SK-N-SH treated with all-trans-retinoic acid at 6 μM for 48 hours (cell line): ENCODE measurements at regions not wholly inside any gene's neighbourhood (a gene's known extent, or its start where the extent isn't known, plus 50 kb on each side); places are given as distances from the start of the nearest gene placed in this dataset.

ENCODE experiments used
- ATAC-seq: fragments of 200-7000 bp; cut with Tn5 transposase; 3 replicates; pipeline ENCODE4 v1.9.1; 2020; ENCODE audit warnings: mild to moderate bottlenecking, moderate library complexity
- ARNTL ChIP-seq: fragments of 450-650 bp; formaldehyde crosslinking; IDR thresholded peaks from 2 replicates; pipeline ENCODE4 v1.5.0; 2020; ENCODE audit warnings: low read depth, mild to moderate bottlenecking, moderate library complexity, borderline replicate concordance
- BACH2 ChIP-seq: fragments of 250-450 bp; sonication (Bioruptor Pico); IDR thresholded peaks from 2 replicates; pipeline ENCODE4 v1.9.0; 2021; ENCODE audit warnings: mild to moderate bottlenecking, borderline replicate concordance
- CSDC2 ChIP-seq: fragments of 250-450 bp; sonication (Bioruptor Pico); IDR thresholded peaks from 2 replicates; pipeline ENCODE4 v1.5.0; 2020; ENCODE audit warnings: mild to moderate bottlenecking, moderate library complexity
- GLIS3 ChIP-seq: fragments of 250-450 bp; sonication (Bioruptor Pico); IDR thresholded peaks from 2 replicates; pipeline ENCODE4 v1.5.0; 2020; ENCODE audit warnings: mild to moderate bottlenecking, moderate library complexity
- ISL1 ChIP-seq: fragments of 250-450 bp; sonication (Bioruptor Pico); IDR thresholded peaks from 2 replicates; pipeline ENCODE4 v2.1.2; 2022; ENCODE audit warnings: mild to moderate bottlenecking, moderate library complexity
- PATZ1 ChIP-seq: fragments of 250-450 bp; sonication (Bioruptor Pico); IDR thresholded peaks from 2 replicates; pipeline ENCODE4 v1.8.0; 2020; ENCODE audit warnings: mild to moderate bottlenecking, moderate library complexity, borderline replicate concordance
- PPARA ChIP-seq: fragments of 250-450 bp; sonication (Bioruptor Pico); IDR thresholded peaks from 2 replicates; pipeline ENCODE4 v1.5.0; 2020; ENCODE audit warnings: mild to moderate bottlenecking, borderline replicate concordance
- RARB ChIP-seq: fragments of 250-450 bp; sonication (Bioruptor Pico); IDR thresholded peaks from 2 replicates; pipeline ENCODE4 v1.8.0; 2021; ENCODE audit warnings: mild to moderate bottlenecking, moderate library complexity
- SNAI2 ChIP-seq: fragments of 250-450 bp; sonication (Bioruptor Pico); IDR thresholded peaks from 2 replicates; pipeline ENCODE4 v1.5.0; 2020; ENCODE audit warnings: mild to moderate bottlenecking, moderate library complexity
- TCF4 ChIP-seq: fragments of 250-450 bp; sonication (Bioruptor Pico); IDR thresholded peaks from 2 replicates; pipeline ENCODE4 v1.8.0; 2021; ENCODE audit warnings: mild to moderate bottlenecking, moderate library complexity, borderline replicate concordance
- TOX ChIP-seq: fragments of 250-450 bp; sonication (Bioruptor Pico); IDR thresholded peaks from 2 replicates; pipeline ENCODE4 v1.8.0; 2021; ENCODE audit warnings: mild to moderate bottlenecking, moderate library complexity, borderline replicate concordance
- TSHZ2 ChIP-seq: fragments of 250-450 bp; sonication (Bioruptor Pico); IDR thresholded peaks from 2 replicates; pipeline ENCODE4 v1.5.0; 2020; ENCODE audit warnings: mild to moderate bottlenecking, moderate library complexity
- ZC3H10 ChIP-seq: fragments of 250-450 bp; sonication (Bioruptor Pico); IDR thresholded peaks from 2 replicates; pipeline ENCODE4 v1.5.1; 2021; ENCODE audit warnings: mild to moderate bottlenecking, moderate library complexity
- ZFP3 ChIP-seq: fragments of 250-450 bp; sonication (Bioruptor Pico); IDR thresholded peaks from 2 replicates; pipeline ENCODE4 v1.5.0; 2020; ENCODE audit warnings: mild to moderate bottlenecking, moderate library complexity
- ZFP30 ChIP-seq: fragments of 450-650 bp; formaldehyde crosslinking; IDR thresholded peaks from 2 replicates; pipeline ENCODE4 v1.5.0; 2022; ENCODE audit warnings: mild to moderate bottlenecking, moderate library complexity
- ZNF565 ChIP-seq: fragments of 450-650 bp; formaldehyde crosslinking; conservative IDR thresholded peaks from 2 replicates; pipeline ENCODE4 v1.5.0; 2020; ENCODE audit warnings: low read depth, mild to moderate bottlenecking, moderate library complexity
- ZNF70 ChIP-seq: fragments of 450-650 bp; formaldehyde crosslinking; IDR thresholded peaks from 2 replicates; pipeline ENCODE4 v1.5.0; 2020; ENCODE audit warnings: mild to moderate bottlenecking, moderate library complexity
- ZNF8 ChIP-seq: fragments of 450-650 bp; formaldehyde crosslinking; IDR thresholded peaks from 2 replicates; pipeline ENCODE4 v1.5.0; 2020; ENCODE audit warnings: mild to moderate bottlenecking, moderate library complexity
- TF ChIP-seq, protein P1 (sequence below): fragments of 250-450 bp; sonication (Bioruptor Pico); IDR thresholded peaks from 2 replicates; pipeline ENCODE4 v1.5.1; 2021; ENCODE audit warnings: mild to moderate bottlenecking, moderate library complexity
- TF ChIP-seq, protein P2 (sequence below): fragments of 250-450 bp; sonication (Bioruptor Pico); IDR thresholded peaks from 2 replicates; pipeline ENCODE4 v1.8.0; 2021; ENCODE audit warnings: low read depth, mild to moderate bottlenecking, moderate library complexity, borderline replicate concordance

DNA sequence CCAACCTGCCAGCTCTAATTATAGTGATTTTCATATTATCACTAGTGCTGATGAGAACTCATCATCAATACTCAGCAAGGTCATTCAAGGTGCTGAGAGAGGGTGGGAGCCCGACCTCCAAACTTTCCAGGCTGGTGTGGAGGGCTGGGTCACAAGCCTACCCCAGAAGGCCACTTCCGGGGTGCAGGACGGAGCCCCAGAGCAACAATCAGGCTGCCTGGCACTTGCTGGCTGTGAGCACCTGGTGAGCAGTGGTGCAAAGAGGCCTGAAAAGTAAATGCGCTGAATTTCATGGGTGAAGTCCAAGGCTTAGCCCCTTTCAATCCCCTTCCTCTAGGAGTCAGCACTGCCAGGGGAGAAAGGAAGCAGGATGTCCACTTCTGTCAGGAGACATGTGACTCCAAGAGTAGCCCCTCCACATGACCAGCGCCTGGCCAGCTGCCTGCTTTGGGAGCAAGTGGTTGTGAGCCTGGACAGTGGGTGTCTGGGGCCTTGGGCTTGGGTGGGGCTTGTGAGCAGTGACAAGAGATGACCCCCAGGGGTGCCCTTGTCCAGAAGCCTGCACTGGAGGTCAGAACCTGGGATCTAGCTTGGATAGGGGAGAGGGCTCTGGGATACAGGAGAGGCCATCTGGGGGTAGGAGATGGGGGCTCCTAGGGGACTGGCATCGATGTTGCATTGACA, 165.0 kb upstream of the TLE3 start:
- no peak for ATAC-seq
- no peak for TF ChIP-seq TSHZ2 (CRISPR knock-in tag)
- no peak for TF ChIP-seq ZNF70

DNA sequence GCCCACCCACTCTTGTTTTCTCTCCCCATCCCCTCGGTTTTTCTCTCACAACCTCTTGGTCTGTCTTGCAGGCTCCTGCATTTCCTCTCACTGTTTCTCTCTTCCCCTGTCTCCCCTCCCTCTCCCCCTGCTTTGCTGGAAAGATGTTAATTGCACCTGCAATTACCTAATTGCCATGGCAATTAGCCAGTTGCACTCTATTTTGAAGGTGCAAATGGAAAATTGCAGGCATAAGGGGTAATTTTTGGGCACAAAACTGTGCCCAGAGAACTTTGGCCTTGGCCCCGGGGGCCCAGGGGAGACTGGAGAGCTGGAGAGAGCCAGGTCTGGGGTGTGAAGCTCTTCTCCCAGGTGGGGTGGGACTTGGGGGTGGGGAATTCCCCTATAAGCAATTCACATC, 164.5 kb upstream of the TLE3 start:
- no peak for TF ChIP-seq ZC3H10 (CRISPR knock-in tag)
- TF ChIP-seq ZNF565 (CRISPR knock-in tag): no peak
- TF ChIP-seq ZFP3 (CRISPR knock-in tag): no peak
- TF ChIP-seq TSHZ2 (CRISPR knock-in tag): no peak
- no peak for TF ChIP-seq TOX (CRISPR knock-in tag)
- no peak for TF ChIP-seq ZFP30
- no peak for TF ChIP-seq ZNF70
- TF ChIP-seq ZNF8: no peak
- TF ChIP-seq BACH2 (CRISPR knock-in tag): no peak
- no peak for TF ChIP-seq CSDC2 (CRISPR knock-in tag)
- no peak for TF ChIP-seq SNAI2 (CRISPR knock-in tag)
- no peak for TF ChIP-seq GLIS3
- no peak for TF ChIP-seq TCF4 (CRISPR knock-in tag)
- no peak for TF ChIP-seq PATZ1 (CRISPR knock-in tag)
- TF ChIP-seq ARNTL (CRISPR knock-in tag): no peak
- no peak for ATAC-seq

GRCh38 chr15:70261083-70261482, 163.4 kb upstream of the TLE3 start:
- TF ChIP-seq, protein P1, sequence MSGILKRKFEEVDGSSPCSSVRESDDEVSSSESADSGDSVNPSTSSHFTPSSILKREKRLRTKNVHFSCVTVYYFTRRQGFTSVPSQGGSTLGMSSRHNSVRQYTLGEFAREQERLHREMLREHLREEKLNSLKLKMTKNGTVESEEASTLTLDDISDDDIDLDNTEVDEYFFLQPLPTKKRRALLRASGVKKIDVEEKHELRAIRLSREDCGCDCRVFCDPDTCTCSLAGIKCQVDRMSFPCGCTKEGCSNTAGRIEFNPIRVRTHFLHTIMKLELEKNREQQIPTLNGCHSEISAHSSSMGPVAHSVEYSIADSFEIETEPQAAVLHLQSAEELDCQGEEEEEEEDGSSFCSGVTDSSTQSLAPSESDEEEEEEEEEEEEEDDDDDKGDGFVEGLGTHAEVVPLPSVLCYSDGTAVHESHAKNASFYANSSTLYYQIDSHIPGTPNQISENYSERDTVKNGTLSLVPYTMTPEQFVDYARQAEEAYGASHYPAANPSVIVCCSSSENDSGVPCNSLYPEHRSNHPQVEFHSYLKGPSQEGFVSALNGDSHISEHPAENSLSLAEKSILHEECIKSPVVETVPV: no peak
- TF ChIP-seq, protein P2, sequence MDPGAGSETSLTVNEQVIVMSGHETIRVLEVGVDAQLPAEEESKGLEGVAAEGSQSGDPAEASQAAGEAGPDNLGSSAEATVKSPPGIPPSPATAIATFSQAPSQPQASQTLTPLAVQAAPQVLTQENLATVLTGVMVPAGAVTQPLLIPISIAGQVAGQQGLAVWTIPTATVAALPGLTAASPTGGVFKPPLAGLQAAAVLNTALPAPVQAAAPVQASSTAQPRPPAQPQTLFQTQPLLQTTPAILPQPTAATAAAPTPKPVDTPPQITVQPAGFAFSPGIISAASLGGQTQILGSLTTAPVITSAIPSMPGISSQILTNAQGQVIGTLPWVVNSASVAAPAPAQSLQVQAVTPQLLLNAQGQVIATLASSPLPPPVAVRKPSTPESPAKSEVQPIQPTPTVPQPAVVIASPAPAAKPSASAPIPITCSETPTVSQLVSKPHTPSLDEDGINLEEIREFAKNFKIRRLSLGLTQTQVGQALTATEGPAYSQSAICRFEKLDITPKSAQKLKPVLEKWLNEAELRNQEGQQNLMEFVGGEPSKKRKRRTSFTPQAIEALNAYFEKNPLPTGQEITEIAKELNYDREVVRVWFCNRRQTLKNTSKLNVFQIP: no peak
- no peak for TF ChIP-seq ZNF8
- no peak for TF ChIP-seq ISL1 (CRISPR knock-in tag)
- TF ChIP-seq ZC3H10 (CRISPR knock-in tag): no peak
- TF ChIP-seq, all 23 proteins: peak for 0
- ATAC-seq: no peak

- no peak for ATAC-seq
- TF ChIP-seq PPARA (CRISPR knock-in tag) (no peak), ZNF70 (no peak), SNAI2 (CRISPR knock-in tag) (no peak), TOX (CRISPR knock-in tag) (no peak), ZNF8 (no peak), CSDC2 (CRISPR knock-in tag) (no peak), ZFP30 (no peak), GLIS3 (no peak), RARB (CRISPR knock-in tag) (no peak), BACH2 (CRISPR knock-in tag) (no peak)
- TF ChIP-seq, protein P1: no peak
- TF ChIP-seq, all 23 proteins: peak for 0
Observed at GRCh38 chr15:70260580-70260979, 162.9 kb upstream of the TLE3 start.
